Neuron (in vitro differentiated cells): ENCODE measurements at regions not wholly inside any gene's neighbourhood (a gene's known extent, or its start where the extent isn't known, plus 50 kb on each side); places are given as distances from the start of the nearest gene placed in this dataset.
"Not testable (repeated sequence)": the region's sequence is repeated elsewhere in the genome, so short reads cannot be mapped to it uniquely, and the experiment has no call there.

Experiments
- H2AFZ ChIP-seq: one replicate; pipeline ENCODE4 v1.6.1; 2013; ENCODE audit warnings: low read depth, mild to moderate bottlenecking, inconsistent platforms, low read length, moderate library complexity
- H3K27me3 ChIP-seq: one replicate; pipeline ENCODE4 v1.6.1; 2013; ENCODE audit warnings: low read length; ENCODE audit not compliant: insufficient read depth
- H3K36me3 ChIP-seq: one replicate; pipeline ENCODE4 v1.6.1; 2013; ENCODE audit warnings: low read length; ENCODE audit not compliant: insufficient read depth
- H3K4me1 ChIP-seq: one replicate; pipeline ENCODE4 v1.6.1; 2013; ENCODE audit warnings: low read length; ENCODE audit not compliant: insufficient read depth
- H3K4me3 ChIP-seq: 2 replicates; pipeline ENCODE4 v1.5.1; 2013; ENCODE audit warnings: mild to moderate bottlenecking, low read length, moderate library complexity
- H3K9me3 ChIP-seq: one replicate; pipeline ENCODE4 v1.6.1; 2013; ENCODE audit warnings: low read length

DNA sequence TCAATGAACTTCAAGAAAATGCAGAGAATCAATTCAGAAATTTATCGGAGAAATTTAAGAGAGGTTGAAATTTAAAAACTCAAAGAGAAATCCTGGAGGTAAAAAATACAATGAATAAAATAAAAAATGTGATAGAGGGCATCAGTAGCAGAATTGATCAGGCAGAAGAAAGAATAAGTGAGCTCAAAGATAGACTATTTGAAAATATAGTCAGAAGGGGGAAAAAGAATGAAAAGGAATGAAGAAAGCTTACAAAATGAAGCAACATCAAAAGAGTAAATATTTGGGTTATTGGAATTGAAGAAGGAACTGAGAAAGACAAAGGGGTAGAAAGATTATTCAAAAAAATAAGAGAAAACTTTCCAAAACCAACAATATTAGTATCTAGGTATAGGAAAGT is 291.4 kb downstream of the SH2D4B start:
- H3K4me1 ChIP-seq: no peaks in the 10 kb centered on the region
- H3K9me3 ChIP-seq: no peaks in the 10 kb centered on the region
- no peak overlapping the region for H2AFZ ChIP-seq
- no peaks in the 10 kb centered on the region for H3K27me3 ChIP-seq
- H3K4me3 ChIP-seq: no peak overlapping the region
- no peaks in the 10 kb centered on the region for H3K36me3 ChIP-seq

DNA sequence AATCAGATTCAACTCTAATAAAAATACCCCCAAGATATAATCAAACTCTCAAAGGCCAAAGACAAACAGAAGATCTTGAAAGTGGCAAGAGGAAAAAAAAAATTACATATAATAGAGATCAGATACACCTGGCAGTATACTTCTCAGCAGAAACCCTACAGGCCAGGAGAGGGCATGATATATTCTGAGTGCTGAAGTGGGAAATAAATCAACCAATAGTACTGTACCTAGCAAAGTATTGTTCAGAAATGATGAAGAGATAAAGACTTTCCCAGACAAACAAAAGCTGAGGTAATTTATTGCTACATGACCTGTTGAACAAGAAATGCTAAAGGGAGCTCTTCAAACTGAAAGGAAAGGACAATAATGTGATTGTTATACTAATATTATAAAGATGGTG is 291.9 kb downstream of the SH2D4B start:
- Histone ChIP-seq H3K4me3 (no peak overlapping the region), H3K4me1 (no peaks in the 10 kb centered on the region), H3K36me3 (no peaks in the 10 kb centered on the region), H3K9me3 (no peaks in the 10 kb centered on the region), H3K27me3 (no peaks in the 10 kb centered on the region), H2AFZ (no peak overlapping the region)

DNA sequence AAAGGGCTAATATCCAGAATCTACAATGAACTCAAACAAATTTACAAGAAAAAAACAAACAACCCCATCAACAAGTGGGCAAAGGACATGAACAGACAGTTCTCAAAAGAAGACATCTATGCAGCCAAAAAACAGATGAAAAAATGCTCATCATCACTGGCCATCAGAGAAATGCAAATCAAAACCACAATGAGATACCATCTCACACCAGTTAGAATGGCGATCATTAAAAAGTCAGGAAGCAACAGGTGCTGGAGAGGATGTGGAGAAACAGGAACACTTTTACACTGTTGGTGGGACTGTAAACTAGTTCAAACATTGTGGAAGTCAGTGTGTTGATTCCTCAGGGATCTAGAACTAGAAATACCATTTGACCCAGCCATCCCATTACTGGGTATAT is 295.0 kb downstream of the SH2D4B start:
- H3K27me3 ChIP-seq, H3K4me3 ChIP-seq, H3K4me1 ChIP-seq, H2AFZ ChIP-seq, H3K36me3 ChIP-seq, H3K9me3 ChIP-seq: not testable (repeated sequence)

DNA sequence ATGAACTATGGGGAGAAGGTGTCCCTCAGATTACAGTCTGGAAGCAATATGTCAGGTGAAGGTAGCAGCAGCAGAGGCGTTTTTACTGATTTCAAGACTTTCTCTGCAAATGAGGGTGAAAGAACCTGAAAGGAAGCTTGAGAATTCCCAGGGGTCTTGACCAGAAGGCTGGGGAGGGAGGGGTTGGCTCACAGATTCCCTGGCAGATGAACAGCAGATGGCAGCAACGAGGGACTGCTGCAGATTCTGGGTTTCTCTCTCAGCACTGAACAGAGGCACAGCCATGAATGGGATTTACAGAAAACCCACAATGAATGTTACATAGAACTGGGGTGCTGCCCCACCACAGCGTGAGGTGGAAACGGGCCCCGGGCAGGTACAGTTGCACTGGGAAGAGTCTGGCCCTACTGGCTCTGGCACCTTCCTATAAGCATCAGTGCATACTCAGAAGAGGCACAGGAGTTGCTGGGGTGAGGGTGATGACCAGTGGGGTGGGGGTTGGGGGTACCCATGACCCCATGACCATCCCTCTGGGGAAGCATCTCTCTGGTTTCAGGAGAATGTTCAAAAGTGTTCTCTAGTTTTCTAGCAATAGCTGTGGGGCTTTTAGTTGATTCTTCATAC is 317.8 kb downstream of the SH2D4B start:
- H3K4me1 ChIP-seq: no peaks in the 10 kb centered on the region
- H2AFZ ChIP-seq: no peak overlapping the region
- H3K36me3 ChIP-seq: no peaks in the 10 kb centered on the region
- no peaks in the 10 kb centered on the region for H3K27me3 ChIP-seq
- H3K9me3 ChIP-seq: no peaks in the 10 kb centered on the region
- no peak overlapping the region for H3K4me3 ChIP-seq

DNA sequence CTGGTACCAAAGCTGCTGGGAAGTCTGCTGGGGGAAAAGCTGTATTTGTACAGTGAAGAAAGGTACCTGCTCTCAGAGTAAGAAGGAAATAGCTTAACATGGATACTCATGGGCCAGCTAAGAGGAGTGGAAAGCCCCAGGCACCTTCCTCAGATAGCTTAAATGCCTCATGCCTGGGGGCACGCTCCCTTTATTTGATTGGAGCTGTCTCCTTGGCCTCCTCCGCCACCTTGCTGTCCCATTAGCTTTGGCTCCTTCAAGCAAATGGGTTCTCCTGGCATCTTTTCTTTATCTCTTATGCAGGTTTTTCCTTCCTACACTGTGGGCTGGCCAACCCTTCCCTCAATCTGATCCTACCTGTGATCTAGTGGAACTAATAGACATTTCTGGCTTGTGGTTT is 318.5 kb downstream of the SH2D4B start:
- H3K4me1 ChIP-seq: no peaks in the 10 kb centered on the region
- H3K4me3 ChIP-seq: no peak overlapping the region
- no peaks in the 10 kb centered on the region for H3K9me3 ChIP-seq
- no peaks in the 10 kb centered on the region for H3K27me3 ChIP-seq
- no peak overlapping the region for H2AFZ ChIP-seq
- H3K36me3 ChIP-seq: no peaks in the 10 kb centered on the region

DNA sequence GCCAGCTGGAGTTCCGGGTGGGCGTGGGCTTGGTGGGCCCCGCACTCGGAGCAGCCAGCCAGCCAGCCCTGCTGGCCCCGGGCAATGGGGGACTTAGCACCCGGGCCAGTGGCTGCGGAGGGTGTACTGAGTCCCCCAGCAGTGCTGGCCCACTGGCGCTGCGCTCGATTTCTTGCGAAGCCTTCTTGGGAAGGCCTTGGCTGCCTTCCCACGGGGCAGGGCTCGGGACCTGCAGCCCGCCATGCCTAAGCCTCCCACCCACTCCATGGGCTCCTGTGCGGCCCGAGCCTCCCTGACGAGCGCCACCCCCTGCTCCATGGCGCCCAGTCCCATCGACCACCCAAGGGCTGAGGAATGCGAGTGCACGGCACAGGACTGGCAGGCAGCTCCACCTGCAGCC is 321.6 kb downstream of the SH2D4B start:
- H3K4me3 ChIP-seq, H3K36me3 ChIP-seq: not testable (repeated sequence)

DNA sequence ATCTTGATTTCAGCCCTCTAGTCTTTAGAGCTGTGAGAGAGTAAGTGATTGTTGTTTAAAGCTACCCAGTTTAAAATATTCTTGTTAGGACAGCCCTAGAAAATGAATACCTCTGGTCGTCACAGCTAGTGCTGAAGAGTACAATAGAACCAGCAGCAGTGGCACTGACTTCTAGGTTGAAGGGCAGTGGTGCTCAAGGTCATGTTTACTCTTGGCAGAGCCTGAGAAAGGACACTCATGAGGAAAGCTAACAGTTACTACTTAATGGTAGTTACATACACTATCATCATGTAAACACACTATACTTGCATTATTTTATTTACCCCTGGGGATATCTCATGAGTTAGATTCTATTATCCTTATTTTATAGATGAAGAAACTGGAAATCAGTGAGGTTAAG is 323.0 kb downstream of the SH2D4B start:
- Histone ChIP-seq H3K27me3 (no peaks in the 10 kb centered on the region), H3K4me3 (no peak overlapping the region), H3K9me3 (no peaks in the 10 kb centered on the region), H3K4me1 (no peaks in the 10 kb centered on the region), H3K36me3 (no peaks in the 10 kb centered on the region), H2AFZ (no peak overlapping the region)

More for the DNA sequence above, 321.6 kb downstream of the SH2D4B start:
- not testable (repeated sequence) for H2AFZ ChIP-seq, H3K27me3 ChIP-seq, H3K4me1 ChIP-seq, H3K9me3 ChIP-seq

DNA sequence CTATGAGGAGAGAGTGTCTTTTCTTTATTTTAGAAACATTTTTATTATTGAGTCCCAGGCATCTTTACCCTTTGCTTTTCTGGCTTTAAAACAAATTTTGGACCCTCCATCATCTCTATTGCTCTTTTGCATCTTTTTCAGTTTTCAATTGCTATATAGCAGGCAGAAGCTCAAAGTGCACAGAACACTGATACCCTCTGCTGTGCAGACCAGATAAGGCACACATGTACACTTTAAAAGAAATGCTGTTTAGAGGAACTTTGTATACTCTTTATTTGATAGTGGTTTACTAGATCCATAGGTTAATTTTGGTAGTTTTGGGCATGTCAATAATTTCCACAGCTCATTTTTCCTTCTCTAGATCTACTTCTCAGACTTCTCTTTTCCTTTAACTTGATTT is 324.2 kb downstream of the SH2D4B start:
- Histone ChIP-seq H3K36me3 (no peaks in the 10 kb centered on the region), H2AFZ (no peak overlapping the region), H3K27me3 (no peaks in the 10 kb centered on the region), H3K4me3 (no peak overlapping the region), H3K4me1 (no peaks in the 10 kb centered on the region), H3K9me3 (no peaks in the 10 kb centered on the region)

DNA sequence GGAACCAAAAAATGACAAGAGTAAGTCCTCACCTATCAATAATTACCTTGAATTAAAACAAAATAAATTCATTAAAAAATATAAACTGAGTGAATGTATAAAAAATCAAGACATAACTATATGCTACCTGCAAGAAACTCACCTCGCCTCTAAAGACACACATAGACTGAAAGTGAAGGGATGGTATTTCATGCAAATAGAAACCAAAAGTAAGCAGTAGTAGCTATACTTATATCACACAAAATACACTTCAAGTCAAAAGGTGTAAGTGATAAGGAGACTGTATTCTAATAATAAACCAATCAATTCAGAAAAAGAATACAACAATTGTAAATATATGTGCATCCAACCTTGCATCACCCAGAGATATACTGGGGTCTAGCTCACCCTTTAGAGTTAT is 332.6 kb downstream of the SH2D4B start:
- H3K36me3 ChIP-seq: no peaks in the 10 kb centered on the region
- no peaks in the 10 kb centered on the region for H3K27me3 ChIP-seq
- no peak overlapping the region for H2AFZ ChIP-seq
- no peak overlapping the region for H3K4me3 ChIP-seq
- no peaks in the 10 kb centered on the region for H3K9me3 ChIP-seq
- H3K4me1 ChIP-seq: no peaks in the 10 kb centered on the region

DNA sequence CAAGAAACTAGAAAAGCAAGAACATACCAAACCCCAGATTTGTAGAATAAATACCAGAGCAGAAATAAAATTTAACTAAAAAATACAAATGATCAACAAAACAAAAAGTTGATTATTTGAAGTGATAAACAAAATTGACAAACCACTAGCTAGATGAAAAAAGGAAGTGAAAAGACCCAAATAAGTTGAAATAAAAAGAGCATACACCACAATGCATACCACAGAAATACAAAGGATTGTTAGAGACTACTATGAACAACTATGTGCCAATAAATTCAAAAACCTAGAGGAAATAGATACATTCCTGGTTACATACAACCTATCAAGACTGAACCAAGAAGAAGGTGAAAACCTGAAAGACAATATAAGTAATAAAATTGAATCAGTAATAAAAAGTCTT is 333.4 kb downstream of the SH2D4B start:
- H3K36me3 ChIP-seq: no peaks in the 10 kb centered on the region
- no peak overlapping the region for H3K4me3 ChIP-seq
- no peak overlapping the region for H2AFZ ChIP-seq
- no peaks in the 10 kb centered on the region for H3K27me3 ChIP-seq
- H3K4me1 ChIP-seq: no peaks in the 10 kb centered on the region
- no peaks in the 10 kb centered on the region for H3K9me3 ChIP-seq

DNA sequence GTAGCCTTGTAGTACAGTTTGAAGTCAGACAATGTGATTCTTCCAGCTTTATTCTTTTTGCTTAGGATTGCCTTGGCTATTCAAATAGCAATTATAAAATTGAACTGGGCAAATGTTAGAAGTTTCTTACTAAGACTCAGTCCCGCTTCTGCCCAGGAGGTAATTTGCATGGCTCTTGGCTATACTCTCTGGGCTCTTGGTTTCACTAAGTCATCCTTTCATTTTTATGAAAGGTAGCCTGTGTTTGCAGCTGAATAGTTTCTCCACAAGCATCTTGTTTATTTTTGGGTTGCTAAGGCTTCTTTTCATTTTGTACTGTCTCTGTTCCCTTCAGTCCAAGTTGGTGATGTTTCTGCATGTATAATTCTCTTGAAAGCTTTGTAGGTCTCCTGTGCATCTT is 340.6 kb downstream of the SH2D4B start:
- H3K4me3 ChIP-seq: no peak overlapping the region

DNA sequence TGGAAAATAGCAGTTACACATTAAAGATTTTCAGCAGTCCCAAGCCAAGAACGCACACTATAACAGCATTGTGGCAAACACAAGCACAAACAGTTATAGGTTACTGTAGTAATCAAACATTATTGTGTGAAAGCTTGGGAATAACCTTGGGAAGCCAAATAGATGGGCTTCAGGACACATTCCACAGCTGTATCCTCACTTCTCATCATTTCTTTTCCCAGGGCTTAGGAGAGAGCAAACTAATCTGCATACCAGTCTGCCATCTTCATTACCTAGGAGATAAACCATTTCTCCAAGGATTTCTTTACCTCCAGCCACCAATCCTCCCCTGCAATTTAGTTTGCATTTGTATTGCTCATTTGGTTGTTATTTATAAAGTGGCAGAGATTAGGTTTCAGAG is 352.4 kb downstream of the SH2D4B start:
- Histone ChIP-seq H3K4me1 (no peaks in the 10 kb centered on the region), H2AFZ (no peak overlapping the region), H3K27me3 (no peaks in the 10 kb centered on the region)

More for the DNA sequence above, 340.6 kb downstream of the SH2D4B start:
- H3K27me3 ChIP-seq: no peaks in the 10 kb centered on the region
- no peaks in the 10 kb centered on the region for H3K9me3 ChIP-seq
- no peak overlapping the region for H2AFZ ChIP-seq
- H3K4me1 ChIP-seq: no peaks in the 10 kb centered on the region
- no peaks in the 10 kb centered on the region for H3K36me3 ChIP-seq

DNA sequence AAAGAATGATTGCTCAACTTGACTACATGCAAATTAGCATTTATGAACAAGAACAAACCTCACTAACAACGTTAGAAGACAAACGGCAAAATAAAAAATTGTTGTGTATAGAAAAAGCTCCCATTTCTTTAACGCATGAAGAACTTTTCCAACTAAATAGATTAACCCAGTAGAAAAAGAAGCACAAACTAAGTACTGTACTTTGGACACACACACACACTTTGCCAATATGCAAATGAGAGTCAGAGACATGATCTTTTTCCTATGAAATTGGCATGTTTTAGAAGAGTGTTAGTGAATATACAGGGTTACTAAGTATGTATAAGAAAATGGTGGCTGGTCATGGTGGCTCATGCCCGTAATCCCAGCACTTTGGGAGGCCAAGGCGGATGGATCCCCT is 355.6 kb downstream of the SH2D4B start:
- H3K36me3 ChIP-seq: no peaks in the 10 kb centered on the region
- H3K27me3 ChIP-seq: no peaks in the 10 kb centered on the region
- no peak overlapping the region for H3K4me3 ChIP-seq
- H3K4me1 ChIP-seq: no peaks in the 10 kb centered on the region
- no peaks in the 10 kb centered on the region for H3K9me3 ChIP-seq
- no peak overlapping the region for H2AFZ ChIP-seq

More for the DNA sequence above, 352.4 kb downstream of the SH2D4B start:
- no peaks in the 10 kb centered on the region for H3K36me3 ChIP-seq
- no peak overlapping the region for H3K4me3 ChIP-seq
- H3K9me3 ChIP-seq: no peaks in the 10 kb centered on the region

DNA sequence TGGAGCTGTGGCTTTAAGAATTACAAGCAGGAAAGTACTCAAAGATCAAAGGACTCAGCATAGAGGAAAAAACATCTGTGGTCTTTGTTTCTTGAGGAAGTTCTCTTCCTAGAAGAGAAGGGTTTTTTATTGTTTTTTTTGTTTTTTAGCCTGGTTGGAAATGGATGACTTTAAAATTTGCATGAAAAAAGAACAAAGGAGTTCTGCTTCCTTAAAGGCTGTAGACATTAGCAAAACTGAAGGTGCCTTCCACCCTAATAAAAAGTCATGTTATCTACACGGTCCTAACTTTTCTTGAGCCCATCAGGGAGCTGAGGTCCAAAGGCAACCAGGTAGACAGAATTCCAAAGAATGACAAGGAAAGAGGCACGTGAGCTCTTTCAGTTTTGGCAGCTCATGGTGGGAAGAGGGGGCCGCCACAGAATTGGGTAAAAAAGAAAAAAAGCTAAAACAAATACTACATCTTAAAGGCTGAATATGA is 356.6 kb downstream of the SH2D4B start:
- H3K36me3 ChIP-seq: no peaks in the 10 kb centered on the region
- H3K27me3 ChIP-seq: no peaks in the 10 kb centered on the region
- H3K4me3 ChIP-seq: no peak overlapping the region
- H3K9me3 ChIP-seq: no peaks in the 10 kb centered on the region
- peaks cover 3% of the 10 kb centered on the region for H3K4me1 ChIP-seq
- no peak overlapping the region for H2AFZ ChIP-seq
